ENCODE measurements at regions not wholly inside any gene's neighbourhood (a gene's known extent, or its start where the extent isn't known, plus 50 kb on each side); places are given as distances from the start of the nearest gene placed in this dataset.

- no peaks in the 10 kb centered on the region for H4K20me1 ChIP-seq (ENCODE audit: insufficient read depth, low read length)
- no peaks in the 10 kb centered on the region for H3K27me3 ChIP-seq (replicated peaks; ENCODE audit: insufficient read depth, low read length)
- no peak overlapping the region for H3K27ac ChIP-seq (ENCODE audit: low read length)
- H3K4me1 ChIP-seq (ENCODE audit: low read length) = no peaks in the 10 kb centered on the region
- TF ChIP-seq, protein P1, sequence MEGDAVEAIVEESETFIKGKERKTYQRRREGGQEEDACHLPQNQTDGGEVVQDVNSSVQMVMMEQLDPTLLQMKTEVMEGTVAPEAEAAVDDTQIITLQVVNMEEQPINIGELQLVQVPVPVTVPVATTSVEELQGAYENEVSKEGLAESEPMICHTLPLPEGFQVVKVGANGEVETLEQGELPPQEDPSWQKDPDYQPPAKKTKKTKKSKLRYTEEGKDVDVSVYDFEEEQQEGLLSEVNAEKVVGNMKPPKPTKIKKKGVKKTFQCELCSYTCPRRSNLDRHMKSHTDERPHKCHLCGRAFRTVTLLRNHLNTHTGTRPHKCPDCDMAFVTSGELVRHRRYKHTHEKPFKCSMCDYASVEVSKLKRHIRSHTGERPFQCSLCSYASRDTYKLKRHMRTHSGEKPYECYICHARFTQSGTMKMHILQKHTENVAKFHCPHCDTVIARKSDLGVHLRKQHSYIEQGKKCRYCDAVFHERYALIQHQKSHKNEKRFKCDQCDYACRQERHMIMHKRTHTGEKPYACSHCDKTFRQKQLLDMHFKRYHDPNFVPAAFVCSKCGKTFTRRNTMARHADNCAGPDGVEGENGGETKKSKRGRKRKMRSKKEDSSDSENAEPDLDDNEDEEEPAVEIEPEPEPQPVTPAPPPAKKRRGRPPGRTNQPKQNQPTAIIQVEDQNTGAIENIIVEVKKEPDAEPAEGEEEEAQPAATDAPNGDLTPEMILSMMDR (IDR thresholded peaks at IDR 0.05; ENCODE audit: low read length) = no peak
- TF ChIP-seq EZH2 (optimal IDR thresholded peaks at IDR 0.05; ENCODE audit: low read depth, low read length) = no peak
- TF ChIP-seq EZH2phosphoT487 (IDR thresholded peaks at IDR 0.05; ENCODE audit: low read length) = no peak
- H3K9ac ChIP-seq (ENCODE audit: low read length) = no peak overlapping the region
- no peaks in the 10 kb centered on the region for H3K9me3 ChIP-seq (replicated peaks; ENCODE audit: insufficient read depth, low read length)
- H3K9me2 ChIP-seq (replicated peaks; ENCODE audit: insufficient read depth, low read length) = no peaks in the 10 kb centered on the region
- no peaks in the 10 kb centered on the region for H3K36me3 ChIP-seq (replicated peaks; ENCODE audit: insufficient read depth, low read length)
- H3F3A ChIP-seq (ENCODE audit: insufficient read depth, low read length) = no peaks in the 10 kb centered on the region
- no peaks in the 10 kb centered on the region for H3K79me2 ChIP-seq (ENCODE audit: low read length)
- no peak for DNase-seq
- H2AFZ ChIP-seq (ENCODE audit: low read length) = no peak overlapping the region
- H3K4me3 ChIP-seq (ENCODE audit: low read length) = no peak overlapping the region
- H3K4me2 ChIP-seq (ENCODE audit: low read depth, low read length) = no peak overlapping the region
These were observed 354.4 kb upstream of the SPRED2 start for GRCh38 chr2:65786765-65787164.

DNA sequence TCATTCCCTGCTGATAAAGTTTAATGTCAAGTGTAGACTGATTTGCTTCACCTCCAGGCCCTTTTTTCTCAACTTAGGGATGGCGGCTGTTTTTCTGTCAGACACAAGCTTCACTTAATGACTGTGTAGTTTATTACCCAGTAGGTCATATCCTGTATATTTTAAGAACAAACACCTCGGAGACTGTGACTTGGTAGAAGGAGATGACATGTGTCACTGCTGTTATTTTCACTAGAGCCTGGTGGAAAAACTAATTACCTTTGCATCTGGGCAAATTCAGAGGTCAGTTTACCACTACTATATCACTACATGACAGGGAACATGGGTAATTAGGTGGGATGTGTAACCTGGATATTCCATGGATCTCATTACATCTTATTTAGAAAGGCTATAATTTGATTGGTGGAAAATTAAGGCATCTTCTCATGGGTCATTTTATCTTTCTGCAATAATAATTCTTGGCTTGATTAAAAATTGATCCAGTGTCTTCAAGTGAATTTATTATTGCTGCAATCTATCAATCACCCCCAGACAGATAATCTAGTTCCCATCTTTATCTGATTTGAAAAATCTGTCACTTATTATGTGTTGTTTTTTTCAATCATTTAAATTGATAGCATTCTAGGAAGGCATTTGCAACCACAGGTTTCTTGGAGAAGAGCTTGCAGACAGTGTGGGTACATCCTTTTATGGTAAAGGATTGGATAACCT is 353.8 kb upstream of the SPRED2 start:
- Histone ChIP-seq H3K79me2 (ENCODE audit: low read length) (no peaks in the 10 kb centered on the region), H3K36me3 (replicated peaks; ENCODE audit: insufficient read depth, low read length) (no peaks in the 10 kb centered on the region), H3F3A (ENCODE audit: insufficient read depth, low read length) (no peaks in the 10 kb centered on the region), H3K4me3 (ENCODE audit: low read length) (no peak overlapping the region), H3K27me3 (replicated peaks; ENCODE audit: insufficient read depth, low read length) (no peaks in the 10 kb centered on the region), H3K4me1 (ENCODE audit: low read length) (no peaks in the 10 kb centered on the region), H3K4me2 (ENCODE audit: low read depth, low read length) (no peak overlapping the region), H3K27ac (ENCODE audit: low read length) (no peak overlapping the region), H4K20me1 (ENCODE audit: insufficient read depth, low read length) (no peaks in the 10 kb centered on the region), H3K9me2 (replicated peaks; ENCODE audit: insufficient read depth, low read length) (no peaks in the 10 kb centered on the region), H3K9me3 (replicated peaks; ENCODE audit: insufficient read depth, low read length) (no peaks in the 10 kb centered on the region), H2AFZ (ENCODE audit: low read length) (no peak overlapping the region), H3K9ac (ENCODE audit: low read length) (no peak overlapping the region)
- TF ChIP-seq, protein P1 (IDR thresholded peaks at IDR 0.05; ENCODE audit: low read length) = no peak
- no peak for TF ChIP-seq EZH2phosphoT487 (IDR thresholded peaks at IDR 0.05; ENCODE audit: low read length)
- no peak for DNase-seq

- no peak overlapping the region for H3K4me3 ChIP-seq (ENCODE audit: low read length)
- no peaks in the 10 kb centered on the region for H3K79me2 ChIP-seq (ENCODE audit: low read length)
- H3K9me3 ChIP-seq (replicated peaks; ENCODE audit: insufficient read depth, low read length) = no peaks in the 10 kb centered on the region
- H3K4me2 ChIP-seq (ENCODE audit: low read depth, low read length) = no peak overlapping the region
- no peaks in the 10 kb centered on the region for H3K4me1 ChIP-seq (ENCODE audit: low read length)
- TF ChIP-seq EZH2 (optimal IDR thresholded peaks at IDR 0.05; ENCODE audit: low read depth, low read length) (no peak), EZH2phosphoT487 (IDR thresholded peaks at IDR 0.05; ENCODE audit: low read length) (no peak)
- TF ChIP-seq, protein P1 (IDR thresholded peaks at IDR 0.05; ENCODE audit: low read length) = no peak
- H4K20me1 ChIP-seq (ENCODE audit: insufficient read depth, low read length) = no peaks in the 10 kb centered on the region
- no peaks in the 10 kb centered on the region for H3K36me3 ChIP-seq (replicated peaks; ENCODE audit: insufficient read depth, low read length)
- no peak for DNase-seq
- H3K27me3 ChIP-seq (replicated peaks; ENCODE audit: insufficient read depth, low read length) = no peaks in the 10 kb centered on the region
- no peak overlapping the region for H3K27ac ChIP-seq (ENCODE audit: low read length)
- no peaks in the 10 kb centered on the region for H3K9me2 ChIP-seq (replicated peaks; ENCODE audit: insufficient read depth, low read length)
- no peak overlapping the region for H2AFZ ChIP-seq (ENCODE audit: low read length)
- H3K9ac ChIP-seq (ENCODE audit: low read length) = no peak overlapping the region
- no peaks in the 10 kb centered on the region for H3F3A ChIP-seq (ENCODE audit: insufficient read depth, low read length)
These were observed 350.7 kb upstream of the SPRED2 start for GRCh38 chr2:65782996-65783650.
